CD4-positive, alpha-beta T cell (primary cell): ENCODE measurements at regions not wholly inside any gene's neighbourhood (a gene's known extent, or its start where the extent isn't known, plus 50 kb on each side); places are given as distances from the start of the nearest gene placed in this dataset.

ENCODE experiments used
- ATAC-seq: fragments of 200-7000 bp; cut with Tn5 transposase; one replicate; pipeline ENCODE4 v1.10.0; 2022; ENCODE audit warnings: mild to moderate bottlenecking; ENCODE audit not compliant: poor library complexity
- CTCF ChIA-PET: fragments of 350-600 bp; sonication (Branson Sonifier 250); formaldehyde crosslinking; loops from one replicate; lab custom pipeline; 2021; ENCODE audit warnings: antibody characterized with exemption, inconsistent platforms; lab: Charles Lee
- POLR2A ChIA-PET: fragments of 350-600 bp; sonication (Branson Sonifier 250); formaldehyde crosslinking; loops from one replicate; lab custom pipeline; 2021; ENCODE audit warnings: antibody characterized with exemption, inconsistent platforms; lab: Charles Lee
- DNase-seq, 14 experiments: peaks; one replicate each; pipeline ENCODE4 v3.0.0-alpha.2; 2013 to 2020; ENCODE audit warnings: mixed read lengths in 2 of 14
- H3K27ac ChIP-seq, 2 donors: one replicate each; pipeline versions ENCODE4 v1.5.1 to v1.7.0; 2013; ENCODE audit warnings: low read length in 2 of 2, low read depth in 1 of 2, mild to moderate bottlenecking in 1 of 2
- H3K27me3 ChIP-seq, 2 experiments: 1 replicate in 1 of 2; 2 replicates in 1 of 2; pipeline versions ENCODE4 v1.6.1 to v1.7.0; 2013; ENCODE audit warnings: low read length in 2 of 2, control low read depth in 1 of 2, mild to moderate bottlenecking in 1 of 2, moderate library complexity in 1 of 2; ENCODE audit not compliant: insufficient read depth in 2 of 2, control insufficient read depth in 1 of 2
- H3K36me3 ChIP-seq: one replicate; pipeline ENCODE4 v1.6.1; 2013; ENCODE audit warnings: low read length, control low read depth; ENCODE audit not compliant: insufficient read depth
- H3K4me1 ChIP-seq: one replicate; pipeline ENCODE4 v1.6.1; 2013; ENCODE audit warnings: low read length, control low read depth; ENCODE audit not compliant: insufficient read depth
- H3K4me3 ChIP-seq: one replicate; pipeline ENCODE4 v1.5.1; 2013; ENCODE audit warnings: mild to moderate bottlenecking, low read length, moderate library complexity
- H3K9me3 ChIP-seq, 2 experiments: 1 replicate in 1 of 2; 2 replicates in 1 of 2; pipeline versions ENCODE4 v1.6.1 to v1.7.0; 2013; ENCODE audit warnings: low read length in 2 of 2, mild to moderate bottlenecking in 2 of 2, control low read depth in 1 of 2, moderate library complexity in 1 of 2; ENCODE audit not compliant: control insufficient read depth in 1 of 2, insufficient read depth in 1 of 2
- H3K27ac Mint-ChIP-seq: one replicate; pipeline ENCODE4 v1.8.0; 2020; ENCODE audit warnings: mixed read lengths
- H3K27me3 Mint-ChIP-seq: one replicate; pipeline ENCODE4 v1.8.0; 2021; ENCODE audit warnings: mixed read lengths
- H3K36me3 Mint-ChIP-seq: one replicate; pipeline ENCODE4 v1.8.0; 2021; ENCODE audit warnings: low read depth, mixed read lengths
- H3K4me1 Mint-ChIP-seq: one replicate; pipeline ENCODE4 v1.8.0; 2021; ENCODE audit warnings: low read depth, mixed read lengths
- H3K4me3 Mint-ChIP-seq: one replicate; pipeline ENCODE4 v1.8.0; 2020; ENCODE audit warnings: mild to moderate bottlenecking, mixed read lengths
- H3K9me3 Mint-ChIP-seq: one replicate; pipeline ENCODE4 v1.8.0; 2020; ENCODE audit warnings: mixed read lengths
- CTCF ChIP-seq: fragments of 200-600 bp; IDR thresholded peaks from one replicate; pipeline ENCODE4 v1.8.0; 2022; ENCODE audit warnings: antibody characterized with exemption, mild to moderate bottlenecking
- intact Hi-C, 2 experiments: fragments of 100-400 bp; cut with DNase I in 1 of 2; cut with micrococcal nuclease in 1 of 2; formaldehyde crosslinking; loops; one replicate each; pipeline versions ENCODE4 v1.15.1 to v1.9.0; 2023 to 2025; cut with DNase I, micrococcal nuclease

- TF ChIP-seq CTCF: no peak
- peaks cover 14% of the 10 kb centered on the region for H3K9me3 Mint-ChIP-seq
These were observed 319.9 kb downstream of the BRD1 start for GRCh38 chr22:49507607-49508292.

GRCh38 chr22:49506010-49506400, 321.7 kb downstream of the BRD1 start:
- H3K4me3 Mint-ChIP-seq: no peak overlapping the region
- no peak overlapping the region for H3K27ac Mint-ChIP-seq
- peaks cover 27% of the 10 kb centered on the region for H3K36me3 Mint-ChIP-seq
- Histone ChIP-seq H3K4me3 (no peak overlapping the region), H3K36me3 (no peaks in the 10 kb centered on the region), H3K4me1 (no peaks in the 10 kb centered on the region), H3K9me3 (peaks cover 9 to 19% of the 10 kb centered on the region in 2 experiments), H3K27me3 (no peaks in the 10 kb centered on the region), H3K27ac (no peak overlapping the region)
- no peak for TF ChIP-seq CTCF
- POLR2A ChIA-PET: no interaction called here
- CTCF ChIA-PET: no interaction called here
- H3K4me1 Mint-ChIP-seq: peaks cover 8% of the 10 kb centered on the region
- DNase-seq: no peak
- intact Hi-C loops: no loop called here
- no peak for ATAC-seq
- no peaks in the 10 kb centered on the region for H3K27me3 Mint-ChIP-seq
- H3K9me3 Mint-ChIP-seq: peaks cover 5% of the 10 kb centered on the region

More at GRCh38 chr22:49507607-49508292, 319.9 kb downstream of the BRD1 start:
- intact Hi-C loops: no loop called here
- DNase-seq (no peak), ATAC-seq (no peak)
- H3K4me3 Mint-ChIP-seq: no peak overlapping the region
- ChIA-PET CTCF (no interaction called here), POLR2A (no interaction called here)
- Histone ChIP-seq H3K36me3 (no peaks in the 10 kb centered on the region), H3K4me3 (no peak overlapping the region), H3K27me3 (no peaks in the 10 kb centered on the region), H3K9me3 (peaks cover 18 to 23% of the 10 kb centered on the region in 2 experiments), H3K4me1 (peaks cover 11% of the 10 kb centered on the region), H3K27ac (no peak overlapping the region)
- H3K27me3 Mint-ChIP-seq: no peaks in the 10 kb centered on the region
- H3K36me3 Mint-ChIP-seq: peaks cover 39% of the 10 kb centered on the region
- H3K27ac Mint-ChIP-seq: no peak overlapping the region
- H3K4me1 Mint-ChIP-seq: peaks cover 18% of the 10 kb centered on the region

GRCh38 chr22:49505337-49506009, 322.2 kb downstream of the BRD1 start:
- Histone ChIP-seq H3K9me3 (peaks cover 4 to 18% of the 10 kb centered on the region in 2 experiments), H3K4me1 (no peaks in the 10 kb centered on the region), H3K27ac (no peak overlapping the region), H3K36me3 (no peaks in the 10 kb centered on the region), H3K4me3 (no peak overlapping the region), H3K27me3 (no peaks in the 10 kb centered on the region)
- no peak for DNase-seq
- Mint-ChIP-seq H3K36me3 (peaks cover 23% of the 10 kb centered on the region), H3K4me1 (peaks cover 5% of the 10 kb centered on the region), H3K9me3 (peaks cover 2% of the 10 kb centered on the region), H3K27me3 (no peaks in the 10 kb centered on the region), H3K27ac (no peak overlapping the region), H3K4me3 (no peak overlapping the region)
- intact Hi-C loops: no loop called here
- CTCF ChIA-PET: no interaction called here
- no peak for TF ChIP-seq CTCF
- no peak for ATAC-seq
- POLR2A ChIA-PET: no interaction called here
